Lung (tissue), 11 donors: ENCODE measurements at regions not wholly inside any gene's neighbourhood (a gene's known extent, or its start where the extent isn't known, plus 50 kb on each side); places are given as distances from the start of the nearest gene placed in this dataset.

ENCODE experiments used
- ATAC-seq: fragments of 200-7000 bp; cut with Tn5 transposase; one replicate; pipeline ENCODE4 v1.9.1; 2020; ENCODE audit warnings: moderate number of reproducible peaks; ENCODE audit not compliant: insufficient read depth, low FRiP score
- DNase-seq, 3 donors: peaks; one replicate each; pipeline ENCODE4 v3.0.0-alpha.2; 2013 to 2017
- H3K27ac ChIP-seq, 2 donors: one replicate each; pipeline ENCODE4 v1.5.1; 2013; ENCODE audit warnings: mild to moderate bottlenecking in 2 of 2, moderate library complexity in 2 of 2, control low read depth in 1 of 2, inconsistent platforms in 1 of 2, low read depth in 1 of 2, low read length in 1 of 2
- H3K27me3 ChIP-seq, 3 donors: one replicate each; pipeline ENCODE4 v1.5.1; 2013; ENCODE audit warnings: low read length in 2 of 3; ENCODE audit not compliant: control insufficient read depth in 3 of 3, insufficient read depth in 3 of 3
- H3K36me3 ChIP-seq, 4 donors: one replicate each; pipeline ENCODE4 v1.5.1; 2013; ENCODE audit warnings: low read length in 4 of 4, mild to moderate bottlenecking in 1 of 4, moderate library complexity in 1 of 4; ENCODE audit not compliant: control insufficient read depth in 4 of 4, insufficient read depth in 4 of 4
- H3K4me1 ChIP-seq, 5 donors: one replicate each; pipeline ENCODE4 v1.5.1; 2013; ENCODE audit warnings: low read length in 5 of 5, mild to moderate bottlenecking in 2 of 5, moderate library complexity in 1 of 5; ENCODE audit not compliant: control insufficient read depth in 5 of 5, insufficient read depth in 5 of 5
- H3K4me3 ChIP-seq: one replicate; pipeline ENCODE4 v1.5.1; 2013; ENCODE audit warnings: mild to moderate bottlenecking, control low read depth, moderate library complexity
- H3K9ac ChIP-seq, 2 donors: one replicate each; pipeline ENCODE4 v1.5.1; 2013; ENCODE audit warnings: low read length in 2 of 2, control low read depth in 1 of 2; ENCODE audit not compliant: insufficient read depth in 1 of 2
- H3K9me3 ChIP-seq, 4 donors: one replicate each; pipeline ENCODE4 v1.5.1; 2013; ENCODE audit warnings: low read length in 3 of 4, mild to moderate bottlenecking in 1 of 4, moderate library complexity in 1 of 4; ENCODE audit not compliant: control insufficient read depth in 4 of 4, insufficient read depth in 3 of 4
- WGBS, 2 donors: extraction: QIAGEN DNeasy Blood & Tissue Kit; methylation state at CpG; one replicate each; pipeline ENCODE4 v1.1.7; 2013; 5-methylcytosine and 5-hydroxymethylcytosine counted together
- TF ChIP-seq, protein P1 (sequence below): IDR thresholded peaks from 2 replicates; pipeline ENCODE4 v1.5.1; 2012; ENCODE audit warnings: mild to moderate bottlenecking; ENCODE audit errors: control extremely low read depth, extremely low read depth
- donor health status: control.
- donor health status: control.
- donor health status: Bipolar disorder and iron deficiency.
- donor health status: healthy.
- donor health status: DM: yes; HTN: yes; CAD: no.

GRCh38 chr12:87112571-87113345 lies 856.6 kb upstream of the MGAT4C start:
- no peaks in the 10 kb centered on the region for H3K4me1 ChIP-seq
- TF ChIP-seq, protein P1, sequence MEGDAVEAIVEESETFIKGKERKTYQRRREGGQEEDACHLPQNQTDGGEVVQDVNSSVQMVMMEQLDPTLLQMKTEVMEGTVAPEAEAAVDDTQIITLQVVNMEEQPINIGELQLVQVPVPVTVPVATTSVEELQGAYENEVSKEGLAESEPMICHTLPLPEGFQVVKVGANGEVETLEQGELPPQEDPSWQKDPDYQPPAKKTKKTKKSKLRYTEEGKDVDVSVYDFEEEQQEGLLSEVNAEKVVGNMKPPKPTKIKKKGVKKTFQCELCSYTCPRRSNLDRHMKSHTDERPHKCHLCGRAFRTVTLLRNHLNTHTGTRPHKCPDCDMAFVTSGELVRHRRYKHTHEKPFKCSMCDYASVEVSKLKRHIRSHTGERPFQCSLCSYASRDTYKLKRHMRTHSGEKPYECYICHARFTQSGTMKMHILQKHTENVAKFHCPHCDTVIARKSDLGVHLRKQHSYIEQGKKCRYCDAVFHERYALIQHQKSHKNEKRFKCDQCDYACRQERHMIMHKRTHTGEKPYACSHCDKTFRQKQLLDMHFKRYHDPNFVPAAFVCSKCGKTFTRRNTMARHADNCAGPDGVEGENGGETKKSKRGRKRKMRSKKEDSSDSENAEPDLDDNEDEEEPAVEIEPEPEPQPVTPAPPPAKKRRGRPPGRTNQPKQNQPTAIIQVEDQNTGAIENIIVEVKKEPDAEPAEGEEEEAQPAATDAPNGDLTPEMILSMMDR, result no peak
- H3K27me3 ChIP-seq, result no peaks in the 10 kb centered on the region
- no peaks in the 10 kb centered on the region for H3K36me3 ChIP-seq
- no peak overlapping the region for H3K4me3 ChIP-seq
- DNase-seq (no peak), ATAC-seq (no peak)
- 77 to 78% methylated on average over 3 of the region's 3 CpGs for WGBS, 2 donors
- H3K9ac ChIP-seq, result no peak overlapping the region
- H3K9me3 ChIP-seq, result no peaks in the 10 kb centered on the region
- no peak overlapping the region for H3K27ac ChIP-seq

DNA sequence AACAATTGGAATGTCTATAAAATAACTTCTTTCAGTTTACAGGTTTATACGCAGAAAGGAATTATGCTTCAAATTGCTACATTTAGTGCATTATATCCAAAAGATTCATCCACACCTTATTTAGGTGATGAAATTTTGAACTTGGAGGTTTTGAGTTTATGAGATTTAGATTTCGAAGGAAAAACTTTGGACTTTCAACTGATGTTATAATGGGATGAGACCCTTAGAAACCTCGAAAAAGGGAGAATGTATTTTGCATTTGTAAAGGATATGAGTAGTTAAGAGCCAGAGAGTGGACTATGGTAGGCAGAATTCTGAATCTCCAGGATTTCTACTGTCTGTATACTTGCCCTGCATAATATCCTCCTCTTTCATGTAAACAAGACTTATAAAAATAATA lies 851.6 kb upstream of the MGAT4C start:
- no peaks in the 10 kb centered on the region for H3K9me3 ChIP-seq
- TF ChIP-seq, protein P1, result no peak

DNA sequence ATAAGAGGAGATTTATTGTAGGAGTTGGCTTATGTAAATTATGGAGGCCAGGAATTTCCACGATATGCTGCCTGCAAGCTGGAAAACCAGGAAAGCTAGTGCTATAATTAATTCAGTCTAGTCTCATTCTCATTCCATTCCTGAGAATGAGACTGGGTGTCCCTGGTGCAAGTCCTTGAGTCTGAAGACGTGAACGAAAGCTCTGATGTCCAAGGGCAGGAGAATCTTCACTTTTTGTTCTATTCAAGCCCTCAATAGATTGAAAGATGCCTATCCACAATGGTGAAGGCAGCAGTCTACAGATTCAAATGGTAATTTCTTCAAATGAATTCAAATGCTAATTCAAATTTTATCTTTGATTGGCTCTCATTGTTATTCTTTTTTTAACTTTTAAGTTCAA lies 851.1 kb upstream of the MGAT4C start:
- Histone ChIP-seq H3K4me3 (no peak overlapping the region), H3K36me3 (no peaks in the 10 kb centered on the region), H3K9ac (no peak overlapping the region), H3K9me3 (no peaks in the 10 kb centered on the region), H3K27me3 (no peaks in the 10 kb centered on the region), H3K4me1 (no peaks in the 10 kb centered on the region), H3K27ac (no peak overlapping the region)
- TF ChIP-seq, protein P1, result no peak
- 70 to 88% methylated on average over 3 of the region's 3 CpGs for WGBS, 2 donors
- ATAC-seq (no peak), DNase-seq (no peak)

More for the DNA sequence above, 851.6 kb upstream of the MGAT4C start:
- whole genome bisulfite sequencing, 2 donors, result 68 to 85% methylated on average over 3 of the region's 3 CpGs
- H3K36me3 ChIP-seq, result no peaks in the 10 kb centered on the region
- no peak overlapping the region for H3K27ac ChIP-seq
- no peak overlapping the region for H3K4me3 ChIP-seq
- no peak overlapping the region for H3K9ac ChIP-seq
- H3K4me1 ChIP-seq, result no peaks in the 10 kb centered on the region
- no peaks in the 10 kb centered on the region for H3K27me3 ChIP-seq
- DNase-seq, result no peak
- ATAC-seq, result no peak
